ENCODE measurements at regions not wholly inside any gene's neighbourhood (a gene's known extent, or its start where the extent isn't known, plus 50 kb on each side); places are given as distances from the start of the nearest gene placed in this dataset.

DNA sequence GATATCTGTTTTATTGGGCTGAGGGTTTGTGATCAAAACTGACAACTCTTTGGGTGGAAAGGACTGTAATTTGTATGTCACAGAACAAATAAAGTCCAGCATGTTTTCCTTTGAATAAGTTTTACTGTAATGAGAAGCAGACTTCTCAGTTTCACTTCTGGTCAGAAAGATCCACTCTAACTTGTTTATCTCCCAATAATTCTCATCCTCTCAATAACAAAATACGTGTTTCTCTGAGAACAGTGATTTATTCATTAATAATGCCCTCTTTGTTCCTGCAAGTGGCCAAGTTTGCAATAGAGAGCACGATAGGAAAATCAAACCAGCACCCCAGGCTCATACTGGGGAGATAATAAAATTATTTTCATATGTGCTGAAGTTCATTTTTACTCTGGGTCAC is 190.6 kb downstream of the CNTN3 start:
- WGBS, 2 donors = 75 to 78% methylated on average over 2 of the region's 2 CpGs
- H3K27me3 ChIP-seq (ENCODE audit: control insufficient read depth in 3 of 3, insufficient read depth in 3 of 3, low read length in 2 of 3) = no peaks in the 10 kb centered on the region
- no peaks in the 10 kb centered on the region for H3K4me1 ChIP-seq (ENCODE audit: control insufficient read depth in 5 of 5, insufficient read depth in 5 of 5, low read length in 5 of 5)
- H3K9me3 ChIP-seq (ENCODE audit: control insufficient read depth in 4 of 4, insufficient read depth in 3 of 4, low read length in 3 of 4) = no peaks in the 10 kb centered on the region
- TF ChIP-seq CTCF (IDR thresholded peaks at IDR 0.05; ENCODE audit: control extremely low read depth, extremely low read depth) = no peak
- ATAC-seq (ENCODE audit: insufficient read depth, low FRiP score) (no peak), DNase-seq (no peak)
- H3K9ac ChIP-seq (ENCODE audit: insufficient read depth in 1 of 2, low read length in 2 of 2) = no peak overlapping the region
- peaks cover 0 to 10% (median 3%) of the 10 kb centered on the region in 4 donors for H3K36me3 ChIP-seq (ENCODE audit: control insufficient read depth in 4 of 4, insufficient read depth in 4 of 4, low read length in 4 of 4)
- H3K4me3 ChIP-seq = no peak overlapping the region
- no peak overlapping the region for H3K27ac ChIP-seq (ENCODE audit: low read depth in 1 of 2, low read length in 1 of 2)

- Histone ChIP-seq H3K9ac (ENCODE audit: insufficient read depth in 1 of 2, low read length in 2 of 2) (no peak overlapping the region), H3K27ac (ENCODE audit: low read depth in 1 of 2, low read length in 1 of 2) (no peak overlapping the region), H3K36me3 (ENCODE audit: control insufficient read depth in 4 of 4, insufficient read depth in 4 of 4, low read length in 4 of 4) (peaks cover 0 to 10% (median 3%) of the 10 kb centered on the region in 4 donors), H3K4me3 (no peak overlapping the region), H3K4me1 (ENCODE audit: control insufficient read depth in 5 of 5, insufficient read depth in 5 of 5, low read length in 5 of 5) (no peaks in the 10 kb centered on the region), H3K9me3 (ENCODE audit: control insufficient read depth in 4 of 4, insufficient read depth in 3 of 4, low read length in 3 of 4) (no peaks in the 10 kb centered on the region), H3K27me3 (ENCODE audit: control insufficient read depth in 3 of 3, insufficient read depth in 3 of 3, low read length in 2 of 3) (no peaks in the 10 kb centered on the region)
- 71 to 82% methylated on average over 2 of the region's 2 CpGs for whole genome bisulfite sequencing, 2 donors
- DNase-seq (no peak), ATAC-seq (ENCODE audit: insufficient read depth, low FRiP score) (no peak)
- TF ChIP-seq CTCF (IDR thresholded peaks at IDR 0.05; ENCODE audit: control extremely low read depth, extremely low read depth) = no peak
Observed at GRCh38 chr3:74420538-74421124, 193.8 kb downstream of the CNTN3 start.

GRCh38 chr3:74415731-74416130 is 198.7 kb downstream of the CNTN3 start:
- ATAC-seq (ENCODE audit: insufficient read depth, low FRiP score) = no peak
- no peak for TF ChIP-seq CTCF (IDR thresholded peaks at IDR 0.05; ENCODE audit: control extremely low read depth, extremely low read depth)
- Histone ChIP-seq H3K4me3 (no peak overlapping the region), H3K36me3 (ENCODE audit: control insufficient read depth in 4 of 4, insufficient read depth in 4 of 4, low read length in 4 of 4) (no peaks in the 10 kb centered on the region), H3K9ac (ENCODE audit: insufficient read depth in 1 of 2, low read length in 2 of 2) (no peak overlapping the region), H3K27ac (ENCODE audit: low read depth in 1 of 2, low read length in 1 of 2) (no peak overlapping the region), H3K4me1 (ENCODE audit: control insufficient read depth in 5 of 5, insufficient read depth in 5 of 5, low read length in 5 of 5) (no peaks in the 10 kb centered on the region), H3K27me3 (ENCODE audit: control insufficient read depth in 3 of 3, insufficient read depth in 3 of 3, low read length in 2 of 3) (no peaks in the 10 kb centered on the region), H3K9me3 (ENCODE audit: control insufficient read depth in 4 of 4, insufficient read depth in 3 of 4, low read length in 3 of 4) (no peaks in the 10 kb centered on the region)
- WGBS, 2 donors = 86% methylated on average over 3 of the region's 3 CpGs
- DNase-seq = no peak

All from lung (tissue), 11 donors.